ENCODE measurements at regions not wholly inside any gene's neighbourhood (a gene's known extent, or its start where the extent isn't known, plus 50 kb on each side); places are given as distances from the start of the nearest gene placed in this dataset.
"Not testable (repeated sequence)": the region's sequence is repeated elsewhere in the genome, so short reads cannot be mapped to it uniquely, and the experiment has no call there.

DNA sequence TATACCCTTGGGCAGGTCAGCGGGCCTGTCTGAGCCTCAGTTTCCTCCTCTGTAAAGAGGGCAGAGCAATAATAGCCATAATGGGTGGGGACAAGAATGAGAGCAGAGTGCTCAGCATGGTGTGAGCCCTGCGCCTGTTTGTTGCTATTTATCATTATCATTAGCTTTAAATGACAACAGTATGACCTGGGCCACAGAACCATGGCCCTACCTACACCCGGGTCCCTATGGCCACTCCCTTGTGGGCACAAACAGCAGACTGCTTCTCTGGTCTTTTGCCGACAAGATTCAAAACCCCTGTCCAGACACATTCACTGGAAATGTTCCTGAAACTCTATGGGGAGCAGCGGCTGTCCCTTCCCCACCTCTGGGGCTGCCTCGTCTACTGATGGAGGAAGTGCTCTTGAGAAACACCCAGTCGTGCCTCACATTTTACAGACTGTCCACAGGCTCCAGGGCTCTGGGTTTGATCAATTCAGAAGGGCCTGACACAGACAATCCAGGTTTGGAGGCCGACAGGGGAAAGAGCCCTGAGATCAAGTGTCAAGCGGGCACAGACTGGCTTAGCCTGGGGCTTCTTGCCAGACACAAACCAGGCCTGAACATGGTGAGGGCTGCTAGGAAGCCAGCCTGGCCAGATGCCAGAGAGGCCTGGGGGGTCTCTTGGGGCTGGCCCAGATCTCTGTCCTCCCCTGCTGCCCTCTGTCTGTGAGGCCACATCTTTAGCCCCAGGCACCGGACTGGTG is 112.5 kb upstream of the CD82 start:
- no peak for DNase-seq (ENCODE audit: low read depth in 2 of 2)

GRCh38 chr11:44453871-44454270 is 111.6 kb upstream of the CD82 start:
- DNase-seq (ENCODE audit: low read depth in 2 of 2): no peak

GRCh38 chr11:44454666-44455065 is 110.8 kb upstream of the CD82 start:
- no peak for DNase-seq (ENCODE audit: low read depth in 2 of 2)

GRCh38 chr11:44456544-44457300 is 108.7 kb upstream of the CD82 start:
- no peak for DNase-seq (ENCODE audit: low read depth in 2 of 2)

DNA sequence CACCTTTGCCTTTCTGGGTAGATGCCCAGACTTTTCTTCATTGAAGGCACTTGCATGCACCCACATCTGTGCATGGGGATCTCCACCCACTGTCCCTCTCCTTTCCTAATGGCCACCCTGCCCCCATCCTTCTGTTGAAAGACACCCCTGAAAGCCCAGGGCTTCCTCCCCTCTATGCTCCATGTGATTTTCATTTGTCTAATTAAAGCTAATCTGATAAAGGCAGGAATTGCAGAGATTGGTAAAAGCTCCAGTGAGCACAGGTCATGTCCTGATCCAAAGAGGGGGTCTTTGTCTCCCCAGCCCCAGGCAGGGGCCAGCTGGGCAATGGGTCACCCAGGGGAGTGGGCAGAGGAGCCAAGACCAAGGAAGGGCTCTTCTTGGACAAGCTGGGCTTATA is 107.6 kb upstream of the CD82 start:
- no peak for DNase-seq (ENCODE audit: low read depth in 2 of 2)

- no peak for DNase-seq (ENCODE audit: low read depth in 2 of 2)
Observed at GRCh38 chr11:44463751-44464150, 101.7 kb upstream of the CD82 start.

GRCh38 chr11:44464741-44465140 is 100.7 kb upstream of the CD82 start:
- no peak for DNase-seq (ENCODE audit: low read depth in 2 of 2)

DNA sequence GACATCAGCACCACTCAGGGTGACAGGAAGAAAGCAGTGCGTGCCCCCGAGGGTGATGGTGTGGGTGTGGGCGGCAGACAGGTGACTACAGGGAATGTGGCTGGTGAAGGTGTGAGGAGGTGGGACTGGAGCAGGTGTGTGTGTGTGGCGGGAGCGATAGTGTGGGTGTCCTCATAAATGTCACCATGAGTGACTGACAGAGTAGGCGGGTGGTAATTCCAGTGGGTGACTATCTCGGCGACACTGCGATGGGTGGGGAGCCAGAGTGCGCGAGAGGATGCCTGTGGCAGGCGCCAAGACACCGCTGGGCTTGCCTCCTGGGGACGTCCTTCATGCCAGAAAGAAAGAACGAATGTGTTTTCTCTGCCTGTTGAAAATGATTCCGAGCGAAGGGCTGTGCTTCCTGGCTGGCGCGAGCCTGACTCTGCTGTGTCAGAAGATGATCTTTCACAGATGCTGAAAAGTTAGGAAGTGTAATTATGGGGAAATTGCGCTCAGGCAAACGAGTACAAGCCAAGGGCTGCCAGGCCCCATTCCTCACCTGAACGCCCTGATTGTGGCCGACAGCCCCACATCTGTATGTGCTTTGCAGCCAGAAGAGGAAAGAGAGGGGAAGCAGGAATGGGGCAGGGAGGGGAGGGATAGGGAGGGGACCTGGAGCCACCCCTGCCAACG is 98.8 kb upstream of the CD82 start:
- no peak for DNase-seq (ENCODE audit: low read depth in 2 of 2)

DNA sequence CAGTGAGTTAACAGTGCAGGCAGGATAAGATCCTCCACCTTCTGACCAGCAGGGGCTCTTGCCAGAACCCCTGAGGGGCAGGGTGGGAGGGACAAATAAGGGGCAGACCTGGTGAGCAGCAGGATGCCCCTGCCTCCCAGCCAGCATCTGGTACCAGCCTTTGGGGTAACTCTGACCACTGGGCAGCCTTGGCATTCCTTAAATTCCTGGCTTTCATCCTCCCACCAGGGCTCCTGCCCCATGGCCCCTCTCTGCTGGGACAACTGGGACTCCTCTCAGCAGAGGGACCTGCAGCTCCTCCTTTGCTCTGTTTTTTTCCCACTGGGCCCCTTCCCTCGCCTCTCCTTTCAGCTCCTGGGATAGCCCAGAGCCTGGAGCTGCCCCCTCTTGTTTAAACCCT is 98.0 kb upstream of the CD82 start:
- no peak for DNase-seq (ENCODE audit: low read depth in 2 of 2)

DNA sequence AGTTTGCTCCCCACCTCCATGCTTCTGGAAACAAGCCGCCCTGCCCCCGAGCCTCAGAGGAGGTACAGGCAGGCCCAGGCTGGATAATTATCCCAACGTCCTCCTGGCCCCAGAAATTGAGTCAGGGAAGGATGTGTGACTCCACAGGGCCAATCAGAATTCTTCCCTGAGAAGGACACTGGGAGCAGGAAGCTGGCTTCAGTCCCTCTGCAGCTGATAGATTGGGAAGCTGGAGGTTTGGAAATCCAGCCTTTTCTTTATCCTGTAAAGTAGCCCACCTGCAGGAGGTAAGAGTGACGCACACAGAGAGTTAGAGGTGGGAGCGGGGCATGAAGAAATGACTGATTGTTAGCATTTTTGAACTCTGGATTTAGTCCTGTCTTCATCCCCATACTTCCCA is 97.5 kb upstream of the CD82 start:
- DNase-seq (ENCODE audit: low read depth in 2 of 2): no peak

- no peak for DNase-seq (ENCODE audit: low read depth in 2 of 2)
Observed at GRCh38 chr11:44468345-44468988, 97.0 kb upstream of the CD82 start.

GRCh38 chr11:44469412-44469811 is 96.1 kb upstream of the CD82 start:
- DNase-seq (ENCODE audit: low read depth in 2 of 2): no peak

DNA sequence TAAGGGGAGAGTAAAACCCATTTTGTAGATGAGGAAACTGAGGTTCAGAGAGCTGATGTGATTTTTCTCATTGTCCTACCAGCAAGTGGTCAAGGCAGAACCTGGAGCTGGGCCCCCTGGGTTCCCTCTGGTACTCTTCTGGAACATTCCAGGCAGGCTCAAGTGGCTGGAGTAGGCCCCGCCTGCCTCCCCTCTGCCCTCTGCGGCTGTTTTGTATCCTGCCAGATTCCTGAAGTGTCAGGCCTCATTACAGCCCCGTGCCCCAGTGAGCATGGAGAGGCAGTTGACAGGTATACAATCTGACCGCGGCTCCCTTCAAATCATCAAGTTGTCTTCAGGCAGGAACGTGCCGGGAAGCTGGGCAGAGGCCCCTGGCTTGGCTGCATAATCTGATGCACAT is 94.6 kb upstream of the CD82 start:
- DNase-seq (ENCODE audit: low read depth in 2 of 2): no peak

DNA sequence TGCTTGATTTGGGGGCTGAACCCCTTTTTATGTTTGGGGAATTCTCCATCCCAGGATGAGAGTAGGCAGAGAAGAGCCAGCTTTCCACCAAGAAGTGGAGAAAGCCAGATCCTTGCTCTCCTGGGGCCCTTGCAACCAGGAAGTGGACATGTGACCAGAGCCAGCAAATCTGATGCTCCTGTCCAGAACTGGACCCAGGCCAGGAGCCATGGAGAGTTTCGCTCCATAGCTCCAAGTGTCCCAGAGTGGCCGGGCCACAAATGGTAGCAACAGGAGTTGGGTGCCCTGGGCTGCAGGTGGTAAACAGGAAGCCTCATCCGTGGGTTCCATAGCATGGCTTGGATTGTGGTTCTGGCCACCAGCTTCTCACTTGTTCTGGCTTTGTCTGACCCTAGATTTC is 93.9 kb upstream of the CD82 start:
- no peak for DNase-seq (ENCODE audit: low read depth in 2 of 2)

GRCh38 chr11:44472916-44473315 is 92.5 kb upstream of the CD82 start:
- no peak for DNase-seq (ENCODE audit: low read depth in 2 of 2)

DNA sequence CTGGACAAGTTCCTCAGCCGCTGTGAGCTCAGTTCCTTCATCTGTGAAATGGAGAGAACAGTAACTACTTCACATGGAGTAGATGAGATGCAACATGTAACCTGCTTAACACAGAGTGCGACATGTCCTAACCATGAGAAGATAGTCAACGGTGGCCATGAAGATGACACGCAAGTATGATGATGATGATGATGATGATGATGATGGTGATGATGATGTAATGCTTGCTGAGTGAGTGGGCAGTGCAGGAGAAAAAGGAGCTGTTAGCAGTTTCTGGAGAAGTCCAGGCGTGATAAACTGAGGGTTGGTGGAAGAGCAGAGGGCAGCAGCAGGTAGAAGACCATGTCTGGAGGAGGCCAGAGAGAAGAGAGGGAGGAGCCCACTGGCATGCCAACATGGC is 90.8 kb upstream of the CD82 start:
- no peak for DNase-seq (ENCODE audit: low read depth in 2 of 2)

GRCh38 chr11:44475114-44475686 is 90.3 kb upstream of the CD82 start:
- no peak for DNase-seq (ENCODE audit: low read depth in 2 of 2)

DNA sequence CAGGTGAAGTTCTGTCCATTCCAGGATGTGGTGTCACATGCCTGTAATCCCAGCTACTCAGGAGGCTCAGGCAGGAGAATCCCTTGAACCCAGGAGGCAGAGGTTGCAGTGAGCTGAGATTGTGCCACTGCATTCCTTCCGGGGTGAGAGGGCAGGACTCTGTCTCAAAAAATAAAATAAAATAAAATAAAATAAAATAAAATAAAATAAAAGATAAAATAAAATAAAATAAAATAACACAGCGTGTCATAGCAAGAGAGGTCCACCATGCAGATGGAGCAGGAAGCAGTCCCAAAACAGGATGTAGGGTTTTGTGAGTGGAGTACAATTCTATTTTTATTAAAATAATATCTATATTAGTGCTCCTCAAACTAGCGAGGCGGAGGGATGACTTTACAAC is 83.1 kb upstream of the CD82 start:
- not testable (repeated sequence) for DNase-seq (ENCODE audit: low read depth in 2 of 2)

GRCh38 chr11:44483919-44484610 is 81.4 kb upstream of the CD82 start:
- DNase-seq (ENCODE audit: low read depth in 2 of 2): no peak

- no peak for DNase-seq (ENCODE audit: low read depth in 2 of 2)
Observed at GRCh38 chr11:44488165-44488965, 77.1 kb upstream of the CD82 start.

GRCh38 chr11:44493383-44493782 is 72.1 kb upstream of the CD82 start:
- no peak for DNase-seq (ENCODE audit: low read depth in 2 of 2)

All from activated CD4-positive, alpha-beta T cell treated with anti-CD3 and anti-CD28 coated beads for 24 hours (primary cell).